Amniotic epithelial cell (primary cell): ENCODE measurements at regions not wholly inside any gene's neighbourhood (a gene's known extent, or its start where the extent isn't known, plus 50 kb on each side); places are given as distances from the start of the nearest gene placed in this dataset.
"Not testable (repeated sequence)": the region's sequence is repeated elsewhere in the genome, so short reads cannot be mapped to it uniquely, and the experiment has no call there.

ENCODE experiments used
- DNase-seq: peaks from one replicate; pipeline ENCODE4 v3.0.0-alpha.2; 2010; ENCODE audit warnings: low read depth

DNA sequence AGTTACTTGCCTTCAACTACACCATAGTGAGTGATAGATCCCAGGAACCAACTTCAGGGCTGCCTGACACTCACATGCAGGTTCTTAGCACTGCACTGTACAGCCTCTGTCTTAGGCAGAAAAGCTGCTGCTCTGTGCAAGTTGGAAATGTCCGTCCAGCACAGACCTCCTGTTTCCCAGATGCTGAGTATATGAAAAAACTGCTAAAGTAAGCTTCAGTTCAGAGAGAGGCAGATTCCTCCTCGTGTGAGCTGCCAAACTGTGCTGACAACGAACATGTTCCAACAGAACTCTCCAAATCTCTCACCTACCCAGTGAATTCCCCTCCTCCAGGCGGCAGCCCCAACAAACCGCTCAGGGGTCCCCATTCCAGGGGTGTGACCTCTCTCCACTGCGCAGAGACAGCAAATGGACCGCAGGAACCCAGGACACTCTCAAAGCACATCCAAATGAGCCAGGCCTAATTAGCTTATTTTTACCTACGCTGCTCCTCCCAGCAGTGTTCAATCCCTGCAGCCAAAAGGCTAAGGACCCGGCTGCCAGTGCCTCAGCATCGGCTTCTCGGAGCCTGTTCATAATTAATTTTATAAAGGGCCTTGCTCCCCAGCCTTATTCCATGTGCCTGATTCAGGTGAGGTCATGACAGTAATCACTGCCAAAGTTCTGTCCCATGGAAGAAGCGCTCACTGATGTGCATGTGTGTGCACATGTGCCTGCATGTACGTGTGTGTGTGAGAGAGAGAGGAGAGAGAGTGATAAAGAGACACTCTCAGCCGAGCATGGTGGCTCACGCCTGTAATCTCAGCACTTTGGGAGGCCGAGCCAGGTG is 159.5 kb upstream of the AUTS2 start:
- no peak for DNase-seq

DNA sequence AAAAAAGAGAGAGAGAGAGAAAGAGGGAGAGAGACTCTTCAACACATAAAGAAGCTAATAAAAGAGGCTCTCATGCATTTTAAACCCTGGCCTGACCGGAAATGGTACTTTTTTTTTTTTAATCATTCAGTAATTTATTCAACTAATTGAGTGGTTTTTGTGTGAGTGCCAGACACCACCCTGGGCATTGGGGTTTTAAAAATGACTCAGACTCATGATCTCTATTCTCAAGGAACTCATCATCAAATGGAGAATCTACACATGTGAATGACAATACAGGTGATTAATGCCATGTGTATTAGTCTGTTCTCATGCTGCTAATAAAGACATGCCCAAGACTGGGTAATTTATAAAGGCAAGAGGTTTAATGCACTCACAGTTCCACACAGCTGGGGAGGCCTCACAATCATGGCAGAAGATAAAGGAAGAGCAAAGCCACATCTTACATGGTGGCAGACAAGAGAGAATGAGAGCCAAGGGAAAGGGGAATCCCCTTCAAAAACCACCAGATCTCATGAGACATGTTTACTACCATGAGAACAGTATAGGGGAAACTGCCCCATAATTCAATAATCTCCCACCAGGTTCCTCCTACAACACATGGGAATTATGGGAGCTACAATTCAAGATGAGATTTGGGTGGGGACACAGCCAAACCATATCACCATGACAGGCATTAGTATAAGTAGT is 158.5 kb upstream of the AUTS2 start:
- no peak for DNase-seq

DNA sequence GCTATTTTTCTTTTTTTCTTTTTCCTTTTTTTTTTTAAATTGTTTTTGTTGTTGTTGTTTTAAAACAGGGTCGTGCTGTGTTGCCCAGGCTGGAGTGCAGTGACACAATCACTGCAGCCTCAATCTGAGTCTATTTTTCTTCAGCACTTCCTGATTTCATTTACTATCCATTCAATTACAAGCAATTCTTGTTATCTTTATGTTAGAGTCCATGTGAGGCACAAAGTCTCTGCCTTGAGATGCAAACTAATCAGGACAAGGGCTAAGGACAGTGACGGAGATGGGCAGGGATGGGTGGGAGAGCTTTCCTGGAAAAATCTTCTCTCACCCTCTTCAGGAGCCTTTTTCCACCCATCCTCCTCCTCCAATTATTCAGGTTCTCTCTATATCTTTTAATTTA is 157.3 kb upstream of the AUTS2 start:
- DNase-seq: no peak

DNA sequence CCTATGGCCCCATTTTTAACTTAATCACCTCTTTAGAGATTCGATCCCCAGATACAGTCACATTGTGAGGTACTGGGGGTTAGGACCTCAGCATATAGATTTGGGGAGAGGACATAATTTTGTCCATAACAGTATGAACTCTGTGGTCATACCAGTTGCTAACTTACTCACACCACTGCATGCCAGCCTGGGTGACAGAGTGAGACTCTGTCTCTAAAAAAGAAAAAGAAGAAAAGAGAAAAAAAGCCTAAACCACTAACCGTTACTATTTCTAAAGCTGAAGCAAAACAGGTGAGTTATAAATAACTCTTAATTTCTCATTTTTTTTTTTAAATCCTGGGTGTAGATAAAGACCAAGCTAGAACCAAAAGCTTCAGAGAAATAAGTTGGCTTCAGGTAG is 155.1 kb upstream of the AUTS2 start:
- DNase-seq: no peak

DNA sequence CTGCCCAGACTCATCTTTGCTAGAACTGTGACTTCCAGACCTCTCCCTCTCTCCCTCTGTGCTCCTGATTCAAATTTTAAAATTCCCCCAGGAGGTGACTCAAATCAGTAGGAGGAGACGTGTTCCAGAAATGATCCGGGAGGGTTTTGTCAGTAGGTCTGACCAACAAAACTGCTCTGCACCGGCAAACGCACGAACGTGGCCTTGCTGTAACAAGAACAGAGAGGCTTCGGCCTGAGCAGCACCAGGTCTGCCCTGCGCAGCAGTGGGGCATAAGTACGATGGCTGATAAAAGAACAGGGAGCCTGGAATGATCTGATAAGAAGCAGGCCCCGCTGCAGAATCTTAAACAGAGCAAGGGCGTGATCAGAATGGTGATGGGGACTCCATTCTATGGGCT is 152.7 kb upstream of the AUTS2 start:
- DNase-seq: no peak

DNA sequence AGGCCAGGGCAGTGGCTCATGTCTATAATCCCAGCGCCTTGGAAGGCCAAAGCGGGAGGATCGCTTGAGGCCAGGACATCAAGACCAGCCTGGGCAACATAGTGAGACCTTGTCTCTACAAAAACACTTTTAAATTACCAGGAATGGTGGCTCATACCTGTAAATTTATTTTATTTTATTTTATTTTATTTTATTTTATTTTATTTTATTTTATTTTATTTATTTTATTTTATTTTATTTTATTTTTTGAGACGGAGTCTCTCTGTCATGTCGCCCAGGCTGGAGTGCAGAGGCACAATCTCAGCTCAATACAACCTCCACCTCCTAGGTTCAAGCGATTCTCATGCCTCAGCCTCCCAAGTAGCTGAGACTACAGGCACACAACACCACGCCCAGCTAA is 152.1 kb upstream of the AUTS2 start:
- not testable (repeated sequence) for DNase-seq

DNA sequence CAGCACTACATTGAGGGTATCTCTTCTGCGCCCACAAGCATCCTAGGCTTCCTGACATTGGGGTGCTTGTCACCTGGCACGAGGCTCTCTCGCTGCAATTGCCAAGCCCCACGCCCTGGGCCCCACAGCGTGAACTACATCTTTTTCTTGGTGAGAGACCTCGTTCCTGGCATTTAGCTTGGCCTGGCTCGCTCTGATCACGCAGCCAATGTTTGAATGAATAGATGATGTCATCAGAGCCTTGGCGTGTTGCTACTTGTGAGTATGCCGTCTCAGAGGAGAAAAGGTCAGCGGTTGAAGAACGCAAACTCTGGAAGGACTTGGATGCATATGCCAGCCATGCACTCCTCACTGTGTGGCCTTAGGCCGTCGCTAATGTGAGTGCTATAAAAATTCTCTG is 150.2 kb upstream of the AUTS2 start:
- DNase-seq: no peak

DNA sequence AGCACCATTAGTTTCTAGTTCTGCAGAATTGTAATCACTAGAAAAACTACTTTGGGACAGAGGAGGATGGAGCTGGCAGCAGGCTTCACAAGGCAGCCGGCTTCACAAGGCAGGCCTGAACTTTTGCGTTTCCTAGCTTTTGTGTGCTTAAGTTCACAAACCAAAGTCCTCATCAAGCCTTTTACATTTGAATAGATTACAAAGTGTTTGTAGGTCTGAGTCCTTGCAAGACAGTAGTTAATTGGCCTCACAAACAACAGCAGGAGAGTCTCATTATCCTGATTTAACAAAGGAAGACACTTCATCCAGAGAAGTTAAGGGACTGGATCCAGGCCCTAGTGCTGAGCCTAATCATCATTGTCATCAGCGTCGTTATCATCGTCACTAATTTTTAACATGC is 147.8 kb upstream of the AUTS2 start:
- no peak for DNase-seq

DNA sequence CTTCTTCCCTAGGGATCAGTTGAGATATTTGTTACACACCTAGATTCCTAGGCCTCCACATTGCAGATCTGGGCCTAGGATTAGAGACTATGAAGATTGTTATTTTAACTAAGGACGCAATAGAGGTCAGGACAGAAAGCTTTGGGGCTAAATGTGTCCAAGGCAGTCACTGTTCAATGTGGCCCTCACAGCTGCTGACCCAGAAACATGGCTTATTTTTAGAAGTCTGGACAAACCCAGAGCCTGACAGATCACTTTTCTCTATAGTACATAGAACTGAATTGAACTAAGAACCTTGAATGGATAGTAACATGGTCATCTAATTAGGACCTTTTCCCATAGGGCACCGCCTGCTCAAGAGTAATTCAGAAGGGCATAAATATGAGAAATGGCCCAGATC is 146.6 kb upstream of the AUTS2 start:
- DNase-seq: no peak

DNA sequence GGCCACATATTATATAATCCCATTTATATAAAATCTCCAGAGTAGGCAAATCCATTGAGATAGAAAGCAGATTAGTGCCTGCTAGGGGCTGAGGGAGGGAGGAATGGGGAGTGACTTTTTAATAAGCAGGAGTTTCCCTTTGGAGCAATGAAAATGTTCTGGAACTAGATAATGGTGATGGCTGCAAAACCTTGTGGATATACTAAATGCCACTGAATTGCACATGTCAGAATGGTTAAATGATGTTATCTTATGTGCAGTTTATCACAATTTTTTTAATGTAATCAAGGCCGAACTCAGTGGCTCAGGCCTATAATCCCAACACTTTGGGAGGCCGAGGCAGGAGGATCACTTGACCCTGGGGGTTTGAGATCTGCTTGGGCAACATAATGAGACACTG is 145.5 kb upstream of the AUTS2 start:
- DNase-seq: no peak

DNA sequence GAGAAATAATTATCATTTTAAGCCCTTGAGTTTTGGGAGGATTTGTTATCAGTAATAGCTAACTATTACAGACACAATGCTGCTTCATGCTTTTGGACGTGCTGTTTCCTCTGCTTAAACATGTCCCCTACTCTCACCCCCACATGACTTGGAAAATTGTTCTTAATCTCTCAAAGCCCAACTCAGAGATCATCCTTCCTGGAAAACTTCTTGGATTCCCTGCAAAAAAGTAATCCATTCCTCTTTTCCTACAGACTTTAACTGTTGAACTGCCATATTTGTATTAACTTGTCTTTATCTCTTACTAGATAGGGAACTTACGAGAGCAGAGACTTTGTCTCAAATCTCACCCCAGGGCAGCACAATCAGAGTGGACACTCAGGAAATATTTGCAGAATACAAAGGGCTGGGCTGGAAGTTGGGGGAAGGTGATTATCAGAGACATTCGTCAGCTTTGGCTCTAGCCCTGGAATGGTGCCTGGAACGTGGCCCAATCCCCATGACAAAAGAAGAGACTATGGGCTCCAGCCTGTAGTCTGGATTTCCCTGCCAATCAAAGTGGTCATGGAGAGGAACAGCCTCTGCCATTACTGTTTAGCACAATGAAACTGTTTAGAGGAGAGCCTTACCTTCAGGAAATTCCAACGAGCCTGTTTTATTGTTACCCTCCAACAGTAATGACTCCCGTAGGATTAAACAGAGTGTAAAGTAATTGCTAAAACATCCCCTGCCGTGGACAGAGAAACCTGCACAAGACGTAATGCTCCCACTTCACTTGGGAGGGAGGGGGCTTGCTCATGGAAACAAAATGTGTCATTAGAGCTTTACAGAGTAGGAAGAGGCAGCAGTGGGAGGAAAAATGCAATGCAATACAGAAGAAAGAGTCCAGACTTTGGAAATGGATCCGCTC is 140.4 kb upstream of the AUTS2 start:
- no peak for DNase-seq

DNA sequence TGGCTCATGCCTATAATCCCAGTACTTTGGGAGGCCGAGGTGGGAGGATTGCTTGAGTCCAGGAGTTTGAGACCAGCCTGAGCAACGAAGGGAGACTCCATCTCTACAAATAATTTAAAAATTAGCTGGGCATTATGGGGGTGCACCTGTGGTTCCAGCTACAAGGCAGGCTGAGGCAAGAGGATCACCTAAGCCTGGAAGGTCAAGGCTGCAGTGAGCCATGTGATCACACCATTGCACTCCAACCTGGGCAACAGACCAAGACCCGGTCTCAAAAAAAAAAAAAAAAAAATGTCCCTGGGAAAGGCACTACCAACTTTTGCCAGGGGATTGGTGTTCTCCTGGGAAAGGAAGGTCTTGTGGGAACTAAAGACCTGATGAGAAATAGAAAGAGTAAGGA is 134.2 kb upstream of the AUTS2 start:
- no peak for DNase-seq

DNA sequence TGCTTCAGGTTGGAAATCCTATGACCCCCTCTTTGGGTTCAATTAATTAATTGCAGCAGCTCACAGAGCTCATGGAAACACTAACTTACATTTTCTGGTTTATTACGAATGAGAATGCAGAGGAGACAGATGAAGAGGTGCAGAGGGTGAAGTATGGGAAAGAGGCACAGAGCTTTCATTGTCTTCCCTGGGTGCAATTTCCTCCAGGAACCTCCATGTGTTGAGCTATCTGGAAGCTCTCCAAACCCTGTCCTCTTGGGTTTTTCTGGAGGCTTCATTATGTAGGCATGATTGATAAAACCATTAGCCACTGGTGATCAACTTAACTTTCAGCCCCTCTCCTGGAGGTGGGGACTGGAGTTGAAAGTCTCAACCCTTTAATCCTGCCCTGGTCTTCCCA is 133.0 kb upstream of the AUTS2 start:
- DNase-seq: no peak

DNA sequence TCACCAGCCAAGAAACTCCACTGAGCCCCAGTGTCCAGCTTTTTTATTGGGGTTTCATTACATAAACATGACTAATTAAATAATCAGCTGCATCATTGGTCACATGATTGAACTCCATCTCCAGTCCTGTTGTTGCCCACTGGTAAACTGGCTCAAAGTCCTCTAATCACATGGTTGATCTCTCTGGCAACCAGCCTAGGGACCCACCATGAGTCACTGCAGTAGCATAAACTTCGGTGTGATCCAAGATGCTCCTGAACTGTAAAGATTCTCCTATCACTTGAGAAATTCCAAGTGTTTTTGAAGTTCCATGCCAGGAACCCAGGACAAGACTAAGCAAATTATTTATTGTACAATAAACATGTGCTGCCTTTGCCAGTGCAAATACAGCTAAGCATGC is 130.4 kb upstream of the AUTS2 start:
- no peak for DNase-seq

DNA sequence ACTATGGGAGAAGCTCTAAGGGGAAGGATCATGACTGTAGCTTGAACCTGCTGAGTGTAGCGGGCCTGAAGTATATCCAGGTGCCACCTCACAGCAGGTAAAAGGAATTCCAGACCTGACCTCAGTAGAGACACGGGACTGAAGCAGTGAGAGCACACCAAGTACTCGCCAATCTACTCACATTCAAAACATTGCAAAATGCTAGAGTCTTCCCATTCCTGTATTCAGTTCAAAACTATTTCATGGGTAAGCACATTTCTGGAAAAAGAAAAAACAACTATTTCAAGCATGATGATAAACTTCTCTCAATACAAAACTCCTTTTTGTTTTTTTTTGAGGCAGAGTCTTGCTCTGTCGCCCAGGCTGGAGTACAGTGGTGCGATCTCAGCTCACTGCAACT is 121.9 kb upstream of the AUTS2 start:
- no peak for DNase-seq

DNA sequence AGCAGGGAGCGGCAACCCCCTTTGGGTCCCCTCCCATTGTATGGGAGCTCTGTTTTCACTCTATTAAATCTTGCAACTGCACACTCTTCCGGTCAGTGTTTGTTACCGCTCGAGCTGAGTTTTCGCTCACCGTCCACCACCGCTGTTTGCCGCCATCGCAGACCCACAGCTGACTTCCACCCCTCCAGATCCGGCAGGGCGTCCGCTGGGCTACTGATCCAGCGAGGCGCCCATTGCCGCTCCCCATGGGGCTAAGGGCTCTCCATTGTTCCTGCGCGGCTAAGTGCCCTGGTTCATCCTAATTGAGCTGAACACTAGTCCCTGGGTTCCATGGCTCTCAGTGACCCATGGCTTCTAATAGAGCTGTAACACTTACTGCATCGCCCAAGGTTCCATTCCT is 115.6 kb upstream of the AUTS2 start:
- no peak for DNase-seq

DNA sequence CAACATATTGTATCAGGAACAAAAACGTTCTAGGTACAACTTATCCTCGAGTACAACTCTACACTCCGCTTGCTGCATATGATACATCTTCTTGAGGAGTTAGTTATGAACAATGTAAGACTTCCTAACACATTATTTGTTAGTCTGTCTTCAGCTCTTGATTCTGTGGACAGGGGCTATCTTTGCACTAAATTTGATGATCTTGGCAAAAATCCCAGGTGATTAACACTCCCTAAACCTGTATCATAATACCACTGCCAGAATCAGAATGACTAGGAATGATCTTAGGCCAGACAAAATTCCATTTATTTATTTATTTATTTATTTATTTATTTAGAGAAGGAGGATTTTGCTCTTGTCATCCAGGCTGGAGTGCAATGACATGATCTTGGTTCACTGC is 108.7 kb upstream of the AUTS2 start:
- DNase-seq: no peak

DNA sequence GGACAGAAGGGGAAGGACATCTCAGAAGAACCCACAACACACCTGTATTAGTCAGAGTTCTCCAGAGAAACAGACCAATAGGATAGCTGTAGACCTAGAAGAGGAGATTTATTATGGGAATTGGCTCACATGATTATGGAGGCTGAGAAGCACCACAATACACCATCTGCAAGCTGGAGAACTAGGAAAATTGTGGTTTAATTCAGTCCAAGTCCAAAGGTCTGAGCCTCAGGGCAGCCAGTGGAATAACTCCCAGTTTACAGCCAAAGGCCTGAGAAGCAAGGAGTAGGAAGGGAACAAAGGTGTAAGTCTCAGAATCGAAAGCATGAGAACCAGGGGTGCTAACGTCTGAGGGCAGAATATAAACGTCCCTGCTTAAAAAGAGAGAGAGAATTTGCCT is 99.6 kb upstream of the AUTS2 start:
- no peak for DNase-seq

DNA sequence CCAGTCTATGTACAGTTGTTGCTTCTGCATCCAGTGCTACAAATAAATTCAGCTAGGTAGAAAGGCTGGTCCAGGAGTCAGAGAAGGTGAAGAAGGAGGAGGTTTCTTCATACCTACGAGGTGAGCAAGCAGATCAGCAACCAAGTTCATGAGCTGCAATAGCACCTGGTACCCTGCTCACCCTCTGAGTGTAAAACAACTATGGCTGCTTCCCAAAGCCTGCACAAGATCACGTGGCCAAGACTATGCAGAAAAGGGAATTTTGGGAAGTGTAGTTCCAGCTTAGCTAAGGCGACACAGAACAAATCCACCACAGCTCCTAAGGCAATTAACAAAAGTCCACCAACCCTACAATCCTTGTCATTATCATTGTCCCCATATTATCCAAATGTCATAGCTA is 95.9 kb upstream of the AUTS2 start:
- DNase-seq: no peak

DNA sequence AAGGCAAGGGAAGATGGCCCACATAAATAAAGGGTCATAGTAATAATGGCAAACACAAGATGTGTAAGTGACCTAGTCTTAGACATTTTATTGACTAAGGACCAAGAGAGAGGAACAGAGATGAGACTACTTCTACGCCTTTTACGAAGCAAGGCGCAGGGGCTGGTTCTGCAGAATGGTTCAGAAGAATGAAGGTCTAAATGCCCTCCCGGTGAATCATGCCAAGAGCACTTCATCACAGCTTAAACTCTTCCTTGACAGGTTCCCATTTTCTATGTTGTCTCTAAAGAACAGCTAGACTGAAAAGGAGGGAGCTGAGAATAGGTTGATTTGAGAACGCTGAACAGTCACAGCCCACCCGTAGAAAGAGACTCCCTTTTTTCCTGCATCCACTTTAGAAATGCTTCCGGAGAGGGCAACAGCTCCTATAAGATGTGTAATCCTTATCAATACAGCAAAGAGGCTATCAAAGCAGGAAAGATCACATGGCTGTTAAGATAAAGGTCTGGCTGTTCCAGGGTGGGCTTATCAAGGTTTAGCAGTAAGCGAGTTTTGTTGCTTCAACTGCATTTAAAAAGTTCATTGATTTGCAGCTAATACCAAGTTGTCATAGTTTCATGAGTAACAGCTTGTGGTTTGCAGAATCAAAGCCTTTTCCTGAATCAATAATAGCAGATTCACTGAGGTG is 93.4 kb upstream of the AUTS2 start:
- no peak for DNase-seq

DNA sequence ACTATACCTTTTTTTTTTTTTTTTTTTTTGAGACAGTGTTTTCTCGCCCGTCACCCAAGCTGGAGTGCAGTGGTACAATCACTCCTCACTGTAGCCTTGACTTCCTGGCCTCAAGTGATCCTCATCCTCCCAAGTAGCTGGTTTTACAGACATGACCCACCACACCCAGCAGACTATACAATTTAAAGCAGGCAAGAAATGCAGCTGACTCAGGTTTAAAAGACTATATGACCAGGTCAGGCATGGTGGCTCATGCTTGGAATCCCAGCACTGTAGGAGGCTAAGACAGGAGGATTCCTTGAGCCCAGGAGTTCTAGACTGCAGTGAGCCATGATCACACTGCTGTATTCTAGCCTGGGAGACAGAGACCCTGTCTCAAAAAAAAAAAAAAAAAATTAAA is 89.5 kb upstream of the AUTS2 start:
- no peak for DNase-seq

DNA sequence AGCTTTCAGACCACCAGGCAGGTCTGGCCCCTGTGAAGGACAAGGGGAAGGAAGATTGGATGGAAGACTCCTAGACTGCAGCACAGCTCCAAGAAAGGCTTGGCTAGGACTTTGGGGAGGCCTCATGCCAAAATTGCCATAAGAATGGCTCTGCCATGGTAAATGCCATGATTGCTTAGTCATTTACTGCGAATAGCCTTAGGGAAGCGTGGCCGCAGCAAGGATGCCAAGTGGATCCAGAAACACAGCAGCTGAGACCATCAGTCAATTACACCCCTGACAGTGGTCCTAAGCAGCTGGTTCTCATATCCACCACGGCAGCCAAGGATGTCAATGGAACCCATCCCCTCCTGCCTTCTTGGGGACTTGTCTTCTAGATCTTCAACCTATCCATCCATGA is 88.2 kb upstream of the AUTS2 start:
- no peak for DNase-seq
